Femur (tissue), 1 donor: ENCODE measurements at regions not wholly inside any gene's neighbourhood (a gene's known extent, or its start where the extent isn't known, plus 50 kb on each side); places are given as distances from the start of the nearest gene placed in this dataset.
"Not testable (repeated sequence)": the region's sequence is repeated elsewhere in the genome, so short reads cannot be mapped to it uniquely, and the experiment has no call there.

ENCODE experiments used
- DNase-seq: peaks from one replicate; pipeline ENCODE4 v3.0.0-alpha.2; 2017

DNA sequence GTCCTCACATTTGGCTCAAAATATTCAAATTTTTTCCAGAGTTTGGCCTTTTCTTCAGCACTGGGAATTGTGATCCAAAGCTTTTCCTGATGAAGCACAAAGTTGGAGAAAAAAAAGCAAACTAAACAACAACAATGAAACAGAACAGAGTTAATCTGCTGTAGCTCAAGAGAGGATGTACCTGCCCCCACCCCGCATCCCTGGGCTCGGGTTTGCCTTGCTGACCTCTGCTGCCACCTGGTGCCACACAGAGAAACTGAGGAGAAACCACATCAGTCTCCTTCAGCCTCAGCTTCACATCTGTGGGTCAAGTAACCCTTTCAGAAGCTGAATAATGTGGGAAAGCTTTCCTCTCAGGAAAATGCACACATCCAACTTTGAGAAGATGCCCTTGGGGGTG is 290.4 kb downstream of the RTP5 start:
- not testable (repeated sequence) for DNase-seq

DNA sequence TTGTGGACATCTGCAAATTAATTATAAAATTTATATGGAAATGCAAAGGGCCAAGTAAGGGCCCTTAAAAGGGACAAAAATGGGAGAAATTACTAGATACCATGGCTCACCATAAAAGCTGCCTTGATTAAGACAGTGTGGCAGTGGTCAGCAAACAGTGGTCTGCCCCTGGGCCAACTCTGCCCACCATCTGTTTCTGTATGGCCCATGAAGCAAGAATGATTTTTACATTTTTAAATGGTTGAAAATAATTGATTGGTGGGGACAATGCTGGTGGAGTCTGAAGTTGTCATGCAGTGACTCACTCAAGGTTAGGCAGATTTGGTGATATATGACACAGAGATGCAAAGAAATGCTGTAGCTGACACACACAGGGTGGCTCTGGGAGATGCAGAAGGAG is 295.6 kb downstream of the RTP5 start:
- not testable (repeated sequence) for DNase-seq

DNA sequence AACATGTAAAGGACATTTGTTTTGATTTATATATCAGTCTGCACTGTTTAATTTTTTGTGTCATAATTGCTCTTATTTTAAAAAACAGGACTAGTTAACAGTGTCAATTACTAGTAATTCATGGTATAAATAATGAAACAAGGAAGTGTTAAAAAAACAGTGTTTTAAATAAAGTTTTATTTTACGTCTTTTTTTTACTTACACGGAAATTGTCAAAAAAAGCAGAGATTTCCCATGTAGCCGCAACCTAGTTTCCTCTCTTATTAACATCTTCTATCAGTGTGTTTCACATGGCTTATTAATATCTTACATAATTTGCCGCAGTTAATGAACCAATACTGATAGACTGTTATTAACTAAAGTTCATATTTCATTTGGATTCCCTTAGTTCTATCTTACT is 301.8 kb downstream of the RTP5 start:
- not testable (repeated sequence) for DNase-seq
